ENCODE measurements at regions not wholly inside any gene's neighbourhood (a gene's known extent, or its start where the extent isn't known, plus 50 kb on each side); places are given as distances from the start of the nearest gene placed in this dataset.
"Not testable (repeated sequence)": the region's sequence is repeated elsewhere in the genome, so short reads cannot be mapped to it uniquely, and the experiment has no call there.

DNA sequence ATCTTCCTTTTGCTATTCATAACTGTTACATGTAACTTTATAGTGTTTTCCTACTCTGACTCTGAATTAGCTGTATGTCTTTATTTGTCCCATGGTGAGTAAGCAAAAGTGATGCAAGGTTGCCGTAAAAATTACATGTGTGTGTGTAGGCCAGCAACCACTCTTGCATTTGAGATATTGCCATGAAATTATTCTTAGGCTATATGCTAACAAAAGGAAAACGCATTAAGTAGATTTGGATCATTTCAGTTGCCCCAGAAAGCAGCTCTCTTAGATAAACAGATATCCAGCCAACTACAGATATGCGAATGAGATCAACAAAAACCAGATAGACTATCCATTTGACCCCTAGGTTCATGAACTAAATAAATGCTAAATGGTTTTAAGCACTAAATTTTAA is 73.6 kb downstream of the CYLC2 start:
- in situ Hi-C loops (cut with HindIII; ENCODE audit: low pct_unique_long_range_greater_than_20kb, low sequenced_read_pairs), result no loop called here
- DNase-seq (ENCODE audit: low read depth), result no peak

DNA sequence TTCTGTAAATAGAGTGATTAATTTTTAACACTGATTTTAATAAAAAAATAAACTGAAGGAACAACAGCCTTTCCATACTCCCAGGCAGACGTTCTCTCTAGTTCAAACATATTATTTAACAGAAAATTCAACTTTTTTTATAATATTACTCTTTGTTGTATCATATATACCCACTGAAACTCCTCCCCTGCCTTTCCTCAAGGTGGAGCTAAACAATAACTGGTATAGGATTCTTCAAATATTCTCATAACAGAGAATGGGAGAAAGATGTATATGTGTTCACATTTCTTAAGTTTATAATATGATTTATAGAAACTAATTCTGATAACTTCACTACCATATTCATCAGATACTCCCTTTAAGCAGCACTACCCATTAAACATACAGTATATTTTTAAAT is 83.4 kb downstream of the CYLC2 start:
- no peak for DNase-seq (ENCODE audit: low read depth)
- in situ Hi-C loops (cut with HindIII; ENCODE audit: low pct_unique_long_range_greater_than_20kb, low sequenced_read_pairs), result no loop called here

DNA sequence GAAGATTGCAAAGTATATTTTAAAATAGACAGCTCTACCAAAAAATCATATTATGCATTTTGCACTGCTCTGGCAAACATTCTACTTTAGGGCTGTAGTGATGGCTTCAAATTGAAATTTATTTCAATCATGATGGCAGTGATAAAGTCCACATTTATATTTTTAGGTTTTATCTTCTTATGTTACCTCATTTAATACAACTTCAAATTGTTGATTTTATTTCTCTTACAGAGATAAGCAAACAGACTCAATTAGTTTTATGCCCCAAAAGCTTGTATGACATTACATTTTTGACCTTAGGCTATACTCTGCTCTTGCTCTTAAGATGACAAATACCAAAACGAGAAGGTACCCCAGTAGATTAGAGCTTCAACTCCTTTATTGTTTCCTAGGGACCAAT is 87.4 kb downstream of the CYLC2 start:
- no peak for DNase-seq (ENCODE audit: low read depth)
- in situ Hi-C loops (cut with HindIII; ENCODE audit: low pct_unique_long_range_greater_than_20kb, low sequenced_read_pairs), result no loop called here

DNA sequence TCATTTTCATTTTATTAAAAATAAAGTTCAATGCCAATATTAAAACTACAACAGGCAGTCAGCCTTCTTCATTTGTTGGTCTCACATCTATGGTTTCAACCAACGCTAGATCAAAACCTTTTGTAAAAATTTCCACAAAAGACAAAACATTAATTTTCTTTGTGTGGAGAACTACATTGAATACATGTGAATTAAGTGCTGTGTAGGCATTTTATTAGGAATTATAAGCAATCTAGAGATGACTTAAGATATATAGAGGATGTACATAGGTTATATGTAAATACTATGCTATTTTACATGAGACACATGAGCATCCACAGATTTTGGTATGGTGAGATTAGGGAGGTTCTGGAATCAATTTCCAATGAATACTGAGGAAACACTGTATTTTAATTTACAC is 94.2 kb downstream of the CYLC2 start:
- in situ Hi-C loops (cut with HindIII; ENCODE audit: low pct_unique_long_range_greater_than_20kb, low sequenced_read_pairs), result no loop called here
- no peak for DNase-seq (ENCODE audit: low read depth)

DNA sequence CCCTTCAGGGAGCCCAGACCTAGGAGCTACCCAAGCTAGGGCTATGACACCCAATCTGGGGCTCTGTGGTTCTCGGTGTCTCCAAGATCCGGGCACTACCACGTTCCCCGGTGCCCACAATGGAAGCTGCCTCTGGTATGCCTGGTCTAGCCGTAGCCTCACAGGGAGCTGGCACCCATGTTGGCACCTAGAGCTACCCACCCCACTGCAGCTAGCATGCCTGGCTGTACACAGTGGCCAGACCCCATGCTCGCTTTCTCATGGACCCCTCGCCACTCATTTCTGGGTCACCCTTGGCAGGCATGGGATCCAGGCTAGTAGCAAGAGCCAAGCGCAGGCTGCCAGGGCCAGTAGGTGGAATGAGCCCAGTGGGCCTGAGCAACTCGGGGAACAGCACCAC is 109.0 kb downstream of the CYLC2 start:
- no peak for DNase-seq (ENCODE audit: low read depth)
- in situ Hi-C loops (cut with HindIII; ENCODE audit: low pct_unique_long_range_greater_than_20kb, low sequenced_read_pairs), result no loop called here

DNA sequence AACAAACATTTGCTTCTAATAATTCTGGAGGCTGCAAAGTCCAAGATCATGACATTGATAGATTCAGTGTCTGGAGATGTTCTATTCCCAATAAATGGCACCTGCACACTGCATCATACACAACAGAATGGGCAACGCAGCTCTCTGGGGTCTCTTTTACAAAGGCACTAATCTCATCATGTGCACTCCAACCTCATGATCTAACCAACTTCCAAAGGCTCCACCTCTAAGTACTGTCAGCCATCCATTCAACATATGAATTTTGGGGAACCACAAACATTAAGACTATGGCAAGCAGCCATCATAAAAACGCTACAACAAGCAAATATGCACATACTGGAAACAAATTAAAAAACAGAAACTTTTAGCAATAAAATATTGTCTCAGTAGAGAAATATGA is 121.1 kb downstream of the CYLC2 start:
- in situ Hi-C loops (cut with HindIII; ENCODE audit: low pct_unique_long_range_greater_than_20kb, low sequenced_read_pairs), result no loop called here
- no peak for DNase-seq (ENCODE audit: low read depth)

DNA sequence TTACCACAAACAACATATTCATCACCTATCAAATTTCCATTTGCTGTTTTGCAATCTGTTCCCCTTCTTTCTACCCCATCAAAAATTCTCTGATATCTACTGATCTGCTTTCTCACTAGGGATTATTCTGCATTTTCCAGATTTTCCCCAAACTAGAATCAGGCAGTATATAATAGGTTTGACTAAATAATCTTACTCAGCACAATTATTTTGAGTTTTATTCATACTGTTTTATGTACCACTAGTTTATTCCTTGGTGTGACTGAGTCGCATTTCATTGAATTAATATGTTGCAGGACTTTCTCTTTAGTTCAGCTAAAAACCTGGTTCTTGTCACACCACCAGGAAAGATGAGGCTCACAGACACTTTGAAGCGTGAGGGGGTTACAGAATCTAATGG is 131.4 kb downstream of the CYLC2 start:
- no peak for DNase-seq (ENCODE audit: low read depth)
- in situ Hi-C loops (cut with HindIII; ENCODE audit: low pct_unique_long_range_greater_than_20kb, low sequenced_read_pairs), result no loop called here

DNA sequence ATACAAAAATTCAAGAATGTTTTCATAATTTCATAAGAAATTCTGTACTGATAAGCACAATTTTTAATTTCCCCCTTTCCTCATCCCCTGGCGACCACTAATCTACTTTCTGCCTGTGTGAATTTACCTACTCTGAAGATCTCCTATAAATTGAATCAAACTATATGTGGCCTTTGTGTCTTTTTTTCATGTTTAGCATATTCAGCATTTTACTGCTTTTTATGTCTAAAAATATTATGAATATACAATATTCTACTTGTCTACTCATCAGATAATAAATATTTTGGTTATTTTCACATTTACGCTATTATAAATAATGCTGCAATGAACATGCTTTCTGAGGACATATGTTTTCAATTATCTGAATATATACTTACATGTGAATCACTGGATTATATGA is 144.8 kb downstream of the CYLC2 start:
- in situ Hi-C loops (cut with HindIII; ENCODE audit: low pct_unique_long_range_greater_than_20kb, low sequenced_read_pairs), result no loop called here

DNA sequence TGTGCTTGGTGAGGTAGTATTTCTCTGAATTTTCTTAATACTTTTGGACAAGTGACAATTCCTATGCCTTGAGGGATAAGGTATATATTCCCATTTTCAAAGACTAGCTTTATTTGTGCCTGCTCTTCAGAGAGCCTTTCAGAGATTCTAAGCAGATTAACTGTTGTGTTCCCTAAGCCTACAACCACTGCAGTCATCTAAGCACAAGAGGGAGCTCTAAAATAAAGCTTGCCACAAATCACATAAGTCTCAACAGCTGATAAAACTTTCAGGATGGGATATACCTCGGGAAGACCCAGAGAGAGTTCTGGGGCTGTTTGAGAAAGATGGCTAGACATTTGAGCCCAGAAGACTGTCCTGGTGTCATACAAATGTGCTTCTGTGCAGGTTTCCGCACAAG is 157.3 kb downstream of the CYLC2 start:
- DNase-seq (ENCODE audit: low read depth), result no peak
- in situ Hi-C loops (cut with HindIII; ENCODE audit: low pct_unique_long_range_greater_than_20kb, low sequenced_read_pairs), result no loop called here

More for the DNA sequence above, 144.8 kb downstream of the CYLC2 start:
- DNase-seq (ENCODE audit: low read depth), result no peak

DNA sequence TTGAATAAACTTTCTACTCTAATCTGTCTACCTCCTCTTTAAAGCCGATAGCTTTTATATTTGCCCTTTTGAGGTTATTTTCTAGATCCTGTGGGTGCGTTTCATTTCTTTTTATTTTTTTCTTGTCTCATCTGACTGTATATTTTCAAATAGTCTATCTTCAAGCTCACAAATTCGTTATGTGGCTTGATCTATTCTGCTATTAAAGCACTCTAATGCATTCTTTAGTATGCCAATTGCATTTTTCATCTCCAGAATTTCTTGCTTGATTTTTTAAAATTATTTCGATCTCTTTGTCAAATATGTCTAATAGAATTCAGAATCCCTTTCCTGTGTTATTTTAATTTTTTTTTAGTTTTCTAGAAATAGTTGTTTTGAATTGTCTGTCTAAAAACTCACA is 172.4 kb downstream of the CYLC2 start:
- in situ Hi-C loops (cut with HindIII; ENCODE audit: low pct_unique_long_range_greater_than_20kb, low sequenced_read_pairs), result no loop called here
- no peak for DNase-seq (ENCODE audit: low read depth)

DNA sequence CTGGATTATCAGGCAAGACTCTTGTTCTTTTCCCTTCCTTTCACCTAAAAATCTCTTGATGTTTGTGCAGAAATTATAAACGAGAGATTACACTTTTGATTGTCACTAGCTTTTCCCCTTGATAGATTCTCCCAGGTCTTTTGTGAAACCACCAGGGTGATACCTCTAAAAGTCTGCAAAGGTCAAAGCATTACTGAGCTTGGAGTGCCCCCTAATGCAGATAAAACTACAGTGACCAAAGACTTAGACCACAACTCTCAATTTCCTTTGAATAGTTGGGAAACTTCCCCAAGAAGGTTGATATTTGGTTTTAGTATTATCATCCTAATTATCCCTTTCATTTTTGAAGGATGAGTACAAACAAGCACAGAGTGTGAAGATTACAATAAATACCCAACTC is 173.1 kb downstream of the CYLC2 start:
- DNase-seq (ENCODE audit: low read depth), result no peak
- in situ Hi-C loops (cut with HindIII; ENCODE audit: low pct_unique_long_range_greater_than_20kb, low sequenced_read_pairs), result no loop called here

DNA sequence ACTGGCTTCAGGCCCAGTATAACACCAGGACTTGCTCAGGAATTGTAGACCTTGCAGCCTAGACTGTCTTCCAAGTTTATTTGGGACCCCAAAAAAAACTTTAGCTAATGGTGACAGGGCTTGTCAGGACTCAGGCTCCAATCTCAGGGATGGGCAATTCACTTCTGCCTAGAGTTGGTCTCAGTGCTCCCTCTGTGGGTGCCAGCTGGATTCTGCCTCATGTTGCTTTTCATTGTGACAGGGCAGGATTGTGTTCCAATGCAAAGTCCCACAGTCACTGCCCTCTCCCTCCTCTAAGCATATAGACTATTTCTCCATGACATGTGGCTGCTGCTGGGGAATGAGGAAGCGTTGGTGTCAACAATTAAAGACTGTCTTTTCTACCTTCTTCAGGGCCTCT is 174.7 kb downstream of the CYLC2 start:
- DNase-seq (ENCODE audit: low read depth), result no peak
- in situ Hi-C loops (cut with HindIII; ENCODE audit: low pct_unique_long_range_greater_than_20kb, low sequenced_read_pairs), result no loop called here

DNA sequence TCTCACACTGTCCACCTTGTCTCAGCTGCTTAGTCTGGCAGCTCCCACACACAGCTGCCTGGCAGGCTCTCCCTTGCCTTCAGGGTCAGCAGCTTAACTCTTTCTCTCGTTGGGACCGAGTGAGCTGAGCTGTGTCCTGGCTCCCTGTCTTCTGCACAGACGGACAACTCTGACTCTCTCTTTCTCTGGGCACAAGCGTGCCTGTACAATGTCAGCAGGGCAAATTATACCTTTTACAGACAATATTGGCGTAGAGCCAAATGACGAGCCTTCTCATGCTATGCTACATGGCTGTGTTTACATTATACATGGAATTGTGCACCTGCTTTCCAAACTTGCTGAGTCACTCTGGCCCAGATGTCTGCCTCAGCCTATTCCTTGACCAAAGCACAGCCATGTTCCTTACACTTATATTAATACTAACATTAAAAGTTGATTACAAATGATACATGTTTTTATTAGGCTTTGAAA is 188.6 kb downstream of the CYLC2 start:
- in situ Hi-C loops (cut with HindIII; ENCODE audit: low pct_unique_long_range_greater_than_20kb, low sequenced_read_pairs), result no loop called here
- DNase-seq (ENCODE audit: low read depth), result peak; percentile 2

DNA sequence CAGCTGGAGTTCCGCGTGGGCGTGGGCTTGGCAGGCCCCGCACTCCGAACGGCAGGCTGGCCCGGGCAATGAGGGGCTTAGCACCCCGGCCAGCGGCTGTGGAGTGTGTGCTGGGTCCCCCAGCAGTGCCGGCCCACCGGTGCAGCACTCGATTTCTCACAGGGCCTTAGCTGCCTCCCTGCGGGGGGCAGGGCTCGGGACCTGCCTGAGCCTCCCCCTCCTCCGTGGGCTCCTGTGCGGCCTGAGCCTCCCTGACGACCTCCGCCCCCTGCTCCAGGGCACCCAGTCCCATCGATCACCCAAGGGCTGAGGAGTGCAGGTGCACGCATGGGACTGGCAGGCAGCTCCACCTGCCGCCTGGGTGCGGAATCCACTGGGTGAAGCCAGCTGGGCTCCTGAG is 191.8 kb downstream of the CYLC2 start:
- no peak for DNase-seq (ENCODE audit: low read depth)
- in situ Hi-C loops (cut with HindIII; ENCODE audit: low pct_unique_long_range_greater_than_20kb, low sequenced_read_pairs), result no loop called here

DNA sequence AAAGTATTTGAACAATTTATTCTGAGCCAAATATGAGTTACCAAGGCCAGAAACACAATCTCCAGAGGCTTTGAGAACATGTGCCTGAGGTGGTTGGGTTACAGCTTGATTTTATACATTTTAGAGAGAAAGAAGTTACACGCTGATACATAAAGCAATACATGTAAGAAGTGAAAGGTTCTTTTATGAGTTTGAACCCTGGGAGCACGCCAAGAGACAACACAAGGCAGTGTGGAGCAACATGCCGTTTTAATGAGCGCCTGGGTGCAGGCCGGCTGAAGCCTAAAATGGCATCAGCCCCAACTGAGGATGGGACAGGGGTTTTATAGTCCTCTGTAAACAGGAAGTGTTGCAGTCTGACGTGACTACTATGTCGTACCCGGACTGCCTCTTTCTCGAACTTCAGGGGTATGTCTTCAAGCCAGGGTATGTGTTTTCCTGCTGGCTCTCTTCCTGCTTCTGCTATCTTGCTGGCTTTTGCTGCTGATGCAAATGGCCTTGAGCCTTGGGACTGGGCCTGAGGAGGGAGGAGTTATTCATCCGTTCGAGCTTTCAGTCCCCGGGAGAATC is 193.7 kb downstream of the CYLC2 start:
- in situ Hi-C loops (cut with HindIII; ENCODE audit: low pct_unique_long_range_greater_than_20kb, low sequenced_read_pairs), result no loop called here
- DNase-seq (ENCODE audit: low read depth), result no peak

DNA sequence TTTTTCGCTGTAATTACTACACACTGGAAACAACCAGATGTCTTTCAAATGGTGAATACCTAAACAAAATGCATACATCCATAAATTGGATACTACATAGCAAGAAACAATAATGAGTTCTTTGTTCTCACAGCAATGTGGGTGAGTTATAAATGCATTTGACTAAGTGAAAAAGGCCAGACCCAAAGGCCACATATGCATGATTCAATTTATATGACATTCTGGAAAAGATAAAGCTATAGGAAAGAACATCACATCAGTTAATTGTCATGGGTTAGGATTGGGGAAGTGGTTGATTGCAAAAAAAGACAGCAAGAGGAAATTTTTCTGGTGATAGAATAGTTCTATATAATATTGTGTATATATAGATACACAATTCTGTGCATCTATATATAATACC is 198.9 kb downstream of the CYLC2 start:
- in situ Hi-C loops (cut with HindIII; ENCODE audit: low pct_unique_long_range_greater_than_20kb, low sequenced_read_pairs), result no loop called here
- DNase-seq (ENCODE audit: low read depth), result no peak

DNA sequence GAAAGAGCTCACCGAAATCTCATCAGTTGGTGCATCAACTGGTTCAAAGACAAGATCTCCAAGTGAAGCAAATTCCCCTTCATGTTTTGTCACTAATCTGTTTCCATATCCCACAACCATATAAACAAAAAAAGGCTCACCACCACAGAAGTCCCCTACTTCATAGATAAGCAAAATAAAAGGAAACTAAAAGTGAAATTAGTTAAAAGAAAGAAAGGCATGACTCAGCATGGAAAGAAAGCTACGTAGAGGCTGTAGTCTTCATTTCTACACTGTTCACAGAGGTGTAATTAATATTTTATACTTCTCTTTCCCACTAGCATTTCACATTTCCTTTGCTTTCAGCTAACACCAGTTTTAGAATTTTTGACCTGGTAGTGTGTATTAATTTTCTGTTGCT is 208.0 kb downstream of the CYLC2 start:
- DNase-seq (ENCODE audit: low read depth), result peak; percentile 3
- in situ Hi-C loops (cut with HindIII; ENCODE audit: low pct_unique_long_range_greater_than_20kb, low sequenced_read_pairs), result no loop called here

DNA sequence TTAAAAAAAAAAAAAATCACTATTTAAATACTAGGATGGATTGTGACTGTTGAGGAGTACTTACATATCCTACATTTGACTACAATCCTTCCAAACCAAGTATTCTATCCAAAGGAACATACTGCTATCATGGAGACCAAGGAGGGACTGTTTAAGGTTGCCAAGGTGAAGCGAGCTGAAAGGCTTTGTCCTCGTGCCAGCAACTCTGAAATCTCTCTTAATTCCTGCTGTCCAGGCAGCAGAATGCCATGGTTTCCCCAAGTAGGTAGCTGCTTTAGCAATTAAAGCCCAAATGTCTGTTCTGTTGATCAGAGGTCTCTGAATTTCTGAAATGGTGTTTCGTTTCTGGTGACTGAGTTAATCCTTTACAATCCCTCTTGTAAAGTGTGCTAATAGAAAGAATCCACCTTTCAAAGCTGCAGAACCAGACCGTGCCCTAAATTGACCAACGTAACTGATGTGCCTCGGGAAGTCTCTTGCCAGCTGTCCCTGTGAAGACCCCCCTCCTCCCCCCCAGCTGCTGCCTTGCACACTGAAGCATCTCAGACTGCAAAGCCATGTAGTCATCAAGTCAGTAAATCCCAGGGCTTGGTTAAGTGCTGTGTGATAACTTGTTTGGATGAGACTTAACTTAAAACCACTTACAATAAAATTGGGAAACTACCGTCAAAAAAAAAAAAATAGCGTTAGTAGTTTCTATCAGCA is 210.9 kb downstream of the CYLC2 start:
- in situ Hi-C loops (cut with HindIII; ENCODE audit: low pct_unique_long_range_greater_than_20kb, low sequenced_read_pairs); DNase-seq (ENCODE audit: low read depth): not testable (repeated sequence)

DNA sequence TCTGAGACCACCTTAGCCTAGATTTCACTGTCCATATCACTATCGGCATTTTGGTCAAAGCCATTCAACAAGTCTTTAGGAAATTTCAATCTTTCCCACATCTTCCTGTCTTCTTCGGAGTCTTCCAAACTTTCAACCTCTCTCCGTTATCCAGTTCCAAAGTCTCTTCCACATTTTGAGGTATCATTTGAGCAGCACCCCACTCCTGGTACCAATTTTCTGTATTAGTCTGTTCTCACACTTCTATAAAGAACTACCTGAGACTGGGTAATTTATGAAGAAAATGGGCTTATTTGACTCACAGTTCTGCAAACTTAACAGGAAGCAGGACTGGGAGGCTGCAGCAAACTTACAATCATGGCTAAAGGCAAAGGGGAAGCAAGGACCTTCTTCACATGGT is 215.5 kb downstream of the CYLC2 start:
- no peak for DNase-seq (ENCODE audit: low read depth)
- in situ Hi-C loops (cut with HindIII; ENCODE audit: low pct_unique_long_range_greater_than_20kb, low sequenced_read_pairs), result no loop called here

DNA sequence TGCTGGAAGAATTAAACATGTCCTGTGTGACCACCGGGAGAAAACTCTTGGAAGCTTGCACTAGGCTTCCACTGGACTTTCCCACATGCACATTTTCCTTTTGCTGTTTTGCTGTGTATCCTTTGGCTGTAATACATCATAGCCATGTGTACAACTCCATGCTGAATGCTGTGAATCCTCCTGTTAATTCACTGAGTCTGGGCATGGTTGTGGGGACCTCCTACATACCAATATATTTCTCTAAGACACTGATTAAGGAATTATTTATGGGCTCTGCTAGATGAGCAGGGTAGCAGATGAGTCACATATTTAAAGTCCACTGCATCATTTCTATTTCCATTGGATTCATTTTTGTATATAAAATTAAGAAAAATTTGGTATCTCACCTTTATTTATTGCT is 220.1 kb downstream of the CYLC2 start:
- no peak for DNase-seq (ENCODE audit: low read depth)
- in situ Hi-C loops (cut with HindIII; ENCODE audit: low pct_unique_long_range_greater_than_20kb, low sequenced_read_pairs), result no loop called here

All from Caki2 (cell line).